Activated CD8-positive, alpha-beta T cell treated with anti-CD3 and anti-CD28 coated beads for 36 hours (primary cell): ENCODE measurements at regions not wholly inside any gene's neighbourhood (a gene's known extent, or its start where the extent isn't known, plus 50 kb on each side); places are given as distances from the start of the nearest gene placed in this dataset.

ENCODE experiments used
- ATAC-seq: fragments of 200-7000 bp; cut with Tn5 transposase; one replicate; pipeline ENCODE4 v1.10.0; 2021; ENCODE audit warnings: mild to moderate bottlenecking, moderate library complexity
- CTCF ChIA-PET: fragments of 350-600 bp; sonication (Branson Sonifier 250); formaldehyde crosslinking; loops from one replicate; lab custom pipeline; 2021; ENCODE audit warnings: antibody characterized with exemption; lab: Charles Lee
- POLR2A ChIA-PET: fragments of 350-600 bp; sonication (Branson Sonifier 250); formaldehyde crosslinking; loops from one replicate; lab custom pipeline; 2021; ENCODE audit warnings: antibody characterized with exemption; lab: Charles Lee
- DNase-seq: peaks from one replicate; pipeline ENCODE4 v3.0.0-alpha.2; 2020
- H3K27ac Mint-ChIP-seq: one replicate; pipeline ENCODE4 v1.8.0; 2021; ENCODE audit warnings: mild to moderate bottlenecking, mixed read lengths
- H3K27me3 Mint-ChIP-seq: one replicate; pipeline ENCODE4 v1.8.0; 2021; ENCODE audit warnings: mixed read lengths
- H3K36me3 Mint-ChIP-seq: one replicate; pipeline ENCODE4 v1.8.0; 2021; ENCODE audit warnings: low read depth, mixed read lengths
- H3K4me1 Mint-ChIP-seq: one replicate; pipeline ENCODE4 v1.8.0; 2021; ENCODE audit warnings: low read depth, mixed read lengths
- H3K4me3 Mint-ChIP-seq: one replicate; pipeline ENCODE4 v1.8.0; 2021; ENCODE audit warnings: mild to moderate bottlenecking, moderate library complexity, mixed read lengths
- H3K9me3 Mint-ChIP-seq: one replicate; pipeline ENCODE4 v1.8.0; 2021; ENCODE audit warnings: mixed read lengths
- intact Hi-C: fragments of 100-400 bp; cut with micrococcal nuclease; formaldehyde crosslinking; loops from one replicate; pipeline ENCODE4 v1.10.0; 2022
- TF ChIP-seq, protein P1 (sequence below): fragments of 200-600 bp; IDR thresholded peaks from one replicate; pipeline ENCODE4 v1.8.0; 2022; ENCODE audit warnings: antibody characterized with exemption, mild to moderate bottlenecking

- ChIA-PET CTCF (no interaction called here), POLR2A (no interaction called here)
- no peaks in the 10 kb centered on the region for H3K4me1 Mint-ChIP-seq
- no peak for DNase-seq
- no peaks in the 10 kb centered on the region for H3K36me3 Mint-ChIP-seq
- H3K9me3 Mint-ChIP-seq: peaks cover 7% of the 10 kb centered on the region
- intact Hi-C loops: no loop called here
- H3K27ac Mint-ChIP-seq: no peak overlapping the region
- no peaks in the 10 kb centered on the region for H3K27me3 Mint-ChIP-seq
- TF ChIP-seq, protein P1, sequence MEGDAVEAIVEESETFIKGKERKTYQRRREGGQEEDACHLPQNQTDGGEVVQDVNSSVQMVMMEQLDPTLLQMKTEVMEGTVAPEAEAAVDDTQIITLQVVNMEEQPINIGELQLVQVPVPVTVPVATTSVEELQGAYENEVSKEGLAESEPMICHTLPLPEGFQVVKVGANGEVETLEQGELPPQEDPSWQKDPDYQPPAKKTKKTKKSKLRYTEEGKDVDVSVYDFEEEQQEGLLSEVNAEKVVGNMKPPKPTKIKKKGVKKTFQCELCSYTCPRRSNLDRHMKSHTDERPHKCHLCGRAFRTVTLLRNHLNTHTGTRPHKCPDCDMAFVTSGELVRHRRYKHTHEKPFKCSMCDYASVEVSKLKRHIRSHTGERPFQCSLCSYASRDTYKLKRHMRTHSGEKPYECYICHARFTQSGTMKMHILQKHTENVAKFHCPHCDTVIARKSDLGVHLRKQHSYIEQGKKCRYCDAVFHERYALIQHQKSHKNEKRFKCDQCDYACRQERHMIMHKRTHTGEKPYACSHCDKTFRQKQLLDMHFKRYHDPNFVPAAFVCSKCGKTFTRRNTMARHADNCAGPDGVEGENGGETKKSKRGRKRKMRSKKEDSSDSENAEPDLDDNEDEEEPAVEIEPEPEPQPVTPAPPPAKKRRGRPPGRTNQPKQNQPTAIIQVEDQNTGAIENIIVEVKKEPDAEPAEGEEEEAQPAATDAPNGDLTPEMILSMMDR: no peak
- no peak overlapping the region for H3K4me3 Mint-ChIP-seq
- ATAC-seq: no peak
Observed at GRCh38 chr2:77602771-77603170, 80.6 kb upstream of the LRRTM4 start.

DNA sequence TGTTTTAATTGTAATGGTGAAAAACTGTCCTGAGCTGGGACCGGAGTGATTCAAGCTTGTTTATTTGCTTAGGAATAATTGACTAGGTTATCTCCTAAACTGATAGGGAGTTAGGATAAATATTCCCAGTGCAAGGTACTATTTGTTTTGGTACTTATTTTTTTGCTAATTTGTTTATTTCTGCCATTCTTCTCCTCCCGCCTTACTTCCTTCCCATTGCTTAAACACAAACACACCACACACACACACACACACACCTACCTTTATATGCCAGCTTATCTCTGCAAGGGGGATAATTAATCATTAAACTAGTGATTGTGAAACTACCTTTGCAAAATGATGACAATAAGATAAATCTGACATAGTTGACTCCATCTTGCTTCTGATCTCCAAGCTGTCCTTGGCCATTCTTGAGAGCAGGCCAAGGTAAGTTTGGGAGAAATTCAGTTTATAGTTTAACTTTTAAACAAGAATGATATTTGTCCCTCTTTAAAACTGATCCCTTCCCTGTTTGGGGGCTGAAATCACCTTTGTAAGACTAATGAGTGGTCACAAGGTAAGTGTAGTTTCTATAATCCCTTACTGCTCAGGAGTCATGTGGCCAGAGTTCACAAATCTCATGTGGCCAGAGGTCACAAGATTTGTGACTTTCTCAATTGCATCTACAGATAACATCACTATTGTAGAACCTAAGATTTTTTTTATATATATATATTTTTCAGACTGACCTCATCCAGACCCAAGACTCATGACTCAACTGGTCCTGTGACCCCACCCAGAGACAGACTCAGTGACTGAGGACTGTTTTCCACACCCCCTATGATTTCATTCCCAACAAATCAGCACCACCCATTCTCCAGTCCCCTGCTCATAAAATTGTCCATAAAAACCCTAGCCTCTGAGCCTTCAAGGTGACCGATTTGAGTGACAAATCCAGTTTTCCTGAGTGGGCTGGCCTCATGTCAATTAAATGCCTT is 83.1 kb upstream of the LRRTM4 start:
- TF ChIP-seq, protein P1: no peak
- Mint-ChIP-seq H3K9me3 (peaks cover 6% of the 10 kb centered on the region), H3K27ac (no peak overlapping the region), H3K36me3 (no peaks in the 10 kb centered on the region), H3K4me1 (no peaks in the 10 kb centered on the region), H3K4me3 (no peak overlapping the region), H3K27me3 (no peaks in the 10 kb centered on the region)
- ATAC-seq (no peak), DNase-seq (no peak)
- ChIA-PET POLR2A (no interaction called here), CTCF (no interaction called here)
- intact Hi-C loops: no loop called here

DNA sequence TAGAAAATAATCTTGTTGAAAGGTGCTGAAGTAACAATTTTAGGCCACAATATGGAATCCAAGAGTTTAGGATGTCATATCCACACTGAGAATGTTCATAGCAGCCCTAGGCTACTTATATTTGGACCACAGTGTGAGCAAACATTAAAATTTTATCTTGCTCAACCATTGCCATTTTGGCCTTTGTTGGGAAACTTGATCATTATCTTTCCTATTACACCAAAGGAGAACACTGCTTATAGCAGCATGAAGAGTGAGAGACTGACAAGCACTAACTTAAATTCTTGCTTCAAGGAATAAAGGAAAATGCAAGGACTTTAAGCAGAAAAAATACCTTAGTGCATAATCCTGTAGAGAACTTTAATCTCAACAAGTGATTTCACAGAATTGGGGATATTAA is 86.3 kb upstream of the LRRTM4 start:
- no peaks in the 10 kb centered on the region for H3K27me3 Mint-ChIP-seq
- H3K4me1 Mint-ChIP-seq: no peaks in the 10 kb centered on the region
- DNase-seq (no peak), ATAC-seq (no peak)
- POLR2A ChIA-PET: no interaction called here
- H3K27ac Mint-ChIP-seq: no peak overlapping the region
- intact Hi-C loops: no loop called here
- H3K36me3 Mint-ChIP-seq: no peaks in the 10 kb centered on the region
- peaks cover 6% of the 10 kb centered on the region for H3K9me3 Mint-ChIP-seq
- CTCF ChIA-PET: no interaction called here
- TF ChIP-seq, protein P1: no peak
- no peak overlapping the region for H3K4me3 Mint-ChIP-seq

GRCh38 chr2:77629539-77629938 is 107.4 kb upstream of the LRRTM4 start:
- H3K27ac Mint-ChIP-seq: no peak overlapping the region
- H3K27me3 Mint-ChIP-seq: no peaks in the 10 kb centered on the region
- no peaks in the 10 kb centered on the region for H3K4me1 Mint-ChIP-seq
- intact Hi-C loops: no loop called here
- ChIA-PET CTCF (no interaction called here), POLR2A (no interaction called here)
- H3K9me3 Mint-ChIP-seq: peaks cover 15% of the 10 kb centered on the region
- H3K36me3 Mint-ChIP-seq: no peaks in the 10 kb centered on the region
- TF ChIP-seq, protein P1: no peak
- DNase-seq (no peak), ATAC-seq (no peak)
- no peak overlapping the region for H3K4me3 Mint-ChIP-seq

- ATAC-seq (no peak), DNase-seq (no peak)
- H3K27me3 Mint-ChIP-seq: no peaks in the 10 kb centered on the region
- H3K4me3 Mint-ChIP-seq: no peak overlapping the region
- TF ChIP-seq, protein P1: no peak
- ChIA-PET POLR2A (no interaction called here), CTCF (no interaction called here)
- no peaks in the 10 kb centered on the region for H3K4me1 Mint-ChIP-seq
- H3K36me3 Mint-ChIP-seq: no peaks in the 10 kb centered on the region
- peaks cover 15% of the 10 kb centered on the region for H3K9me3 Mint-ChIP-seq
- intact Hi-C loops: no loop called here
- H3K27ac Mint-ChIP-seq: no peak overlapping the region
Observed at GRCh38 chr2:77631007-77631406, 108.8 kb upstream of the LRRTM4 start.
